HG03135 (cell line): ENCODE measurements at regions not wholly inside any gene's neighbourhood (a gene's known extent, or its start where the extent isn't known, plus 50 kb on each side); places are given as distances from the start of the nearest gene placed in this dataset.
"Not testable (repeated sequence)": the region's sequence is repeated elsewhere in the genome, so short reads cannot be mapped to it uniquely, and the experiment has no call there.

Source experiments
- ATAC-seq: cut with Tn5 transposase; IDR thresholded peaks from one replicate; pipeline ENCODE4 v1.9.1; 2021; ENCODE audit warnings: mild to moderate bottlenecking, moderate library complexity; ENCODE audit not compliant: unreplicated experiment

DNA sequence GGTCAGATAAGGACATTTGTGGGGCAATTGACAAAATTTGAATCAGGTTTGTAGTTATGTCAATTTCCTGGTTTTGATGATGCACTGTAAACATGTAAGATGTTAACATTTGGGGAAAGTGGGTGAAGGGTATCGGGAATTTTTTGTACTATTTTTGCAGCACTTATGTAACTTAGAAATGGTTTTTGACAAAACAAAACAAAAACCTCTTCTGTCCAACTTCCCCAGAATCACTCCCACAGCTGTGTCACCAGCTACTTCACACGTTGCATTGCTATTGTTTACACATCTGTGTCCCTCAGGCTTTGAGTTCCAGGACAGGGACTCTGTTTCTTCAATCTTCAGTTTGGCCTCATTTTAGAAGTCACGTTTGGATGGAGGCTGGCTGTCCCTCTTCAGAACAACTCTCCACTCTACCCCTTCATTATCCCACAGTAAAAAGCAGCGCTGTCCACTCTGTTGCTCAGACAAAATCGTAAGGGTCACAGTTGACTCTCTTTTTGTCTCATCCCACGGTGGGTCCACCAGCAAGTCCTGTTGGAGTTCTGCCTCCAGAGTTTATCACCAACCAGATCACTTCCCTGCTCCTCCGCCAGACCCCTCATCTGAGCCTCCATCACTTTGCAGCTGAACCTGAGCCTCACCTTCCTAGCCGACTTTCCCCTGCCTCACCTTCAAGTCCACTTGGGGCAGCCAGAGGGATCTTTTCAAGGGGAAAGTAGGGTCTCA is 63.2 kb downstream of the NENF start:
- ATAC-seq = no peak

DNA sequence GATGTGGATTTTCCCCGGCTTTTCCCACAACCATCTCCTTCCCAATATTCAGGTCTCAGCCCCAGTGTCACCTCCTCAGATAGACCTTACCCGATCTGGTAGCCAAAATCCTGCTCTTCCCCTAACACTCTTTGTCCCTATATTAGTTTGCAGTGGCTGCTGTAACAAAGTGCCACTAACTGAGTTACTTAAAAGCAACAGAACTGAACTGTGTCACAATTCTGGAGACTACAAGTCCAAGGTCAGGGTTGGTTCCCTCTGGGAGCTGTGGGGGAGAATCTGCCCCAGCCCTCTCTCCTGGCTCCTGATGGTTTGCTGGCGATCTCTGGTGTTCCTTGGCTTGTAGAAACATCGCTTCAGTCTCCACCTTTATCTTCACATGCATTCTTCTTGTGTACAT is 64.0 kb downstream of the NENF start:
- ATAC-seq = no peak

GRCh38 chr1:212497553-212497952 is 64.8 kb downstream of the NENF start:
- no peak for ATAC-seq

GRCh38 chr1:212498283-212499040 is 65.7 kb downstream of the NENF start:
- no peak for ATAC-seq

GRCh38 chr1:212500351-212500750 is 67.6 kb downstream of the NENF start:
- no peak for ATAC-seq

DNA sequence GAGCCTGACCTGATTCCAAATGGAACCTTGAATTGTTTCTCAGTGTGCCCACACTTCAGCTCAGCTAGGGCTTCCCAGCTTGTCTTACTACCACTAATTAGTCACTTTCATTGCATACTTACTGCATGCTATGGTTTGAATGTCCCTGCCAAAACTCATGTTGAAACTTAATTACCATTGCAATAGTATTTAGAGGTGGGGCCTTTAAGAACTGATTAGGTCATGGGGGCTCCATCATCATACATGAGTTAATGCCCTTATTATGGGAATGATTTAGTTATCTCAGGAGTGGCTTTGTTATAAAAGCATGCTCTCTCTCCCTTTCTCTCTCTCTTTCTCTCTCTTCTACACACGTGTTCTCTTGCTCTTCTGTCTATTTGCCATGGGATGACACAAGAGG is 68.3 kb downstream of the NENF start:
- ATAC-seq = no peak

GRCh38 chr1:212503714-212504113 is 71.0 kb downstream of the NENF start:
- ATAC-seq = no peak

GRCh38 chr1:212504171-212504803 is 71.6 kb downstream of the NENF start:
- ATAC-seq = no peak

DNA sequence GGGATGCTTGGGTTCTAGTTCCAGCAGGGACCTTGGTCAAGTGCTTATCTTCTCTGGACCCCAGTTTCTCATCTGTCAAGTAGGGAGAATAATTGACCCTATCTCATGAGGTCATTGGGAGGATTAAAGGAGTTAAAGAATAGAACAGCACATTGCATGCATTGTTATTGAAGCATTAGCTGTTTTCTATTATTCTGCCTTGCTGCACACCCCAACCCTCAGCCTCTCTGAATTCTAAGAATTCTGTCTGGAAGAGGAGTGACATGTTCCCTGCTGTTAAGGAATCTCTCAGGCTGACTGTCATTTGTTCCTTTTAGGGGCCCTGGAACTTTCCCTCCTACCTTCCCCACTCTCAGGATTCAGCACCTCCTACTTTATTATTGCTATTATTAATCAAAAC is 73.9 kb downstream of the NENF start:
- no peak for ATAC-seq

GRCh38 chr1:212507369-212507768 is 74.6 kb downstream of the NENF start:
- no peak for ATAC-seq

GRCh38 chr1:212512816-212513559 is 80.3 kb downstream of the NENF start:
- no peak for ATAC-seq

DNA sequence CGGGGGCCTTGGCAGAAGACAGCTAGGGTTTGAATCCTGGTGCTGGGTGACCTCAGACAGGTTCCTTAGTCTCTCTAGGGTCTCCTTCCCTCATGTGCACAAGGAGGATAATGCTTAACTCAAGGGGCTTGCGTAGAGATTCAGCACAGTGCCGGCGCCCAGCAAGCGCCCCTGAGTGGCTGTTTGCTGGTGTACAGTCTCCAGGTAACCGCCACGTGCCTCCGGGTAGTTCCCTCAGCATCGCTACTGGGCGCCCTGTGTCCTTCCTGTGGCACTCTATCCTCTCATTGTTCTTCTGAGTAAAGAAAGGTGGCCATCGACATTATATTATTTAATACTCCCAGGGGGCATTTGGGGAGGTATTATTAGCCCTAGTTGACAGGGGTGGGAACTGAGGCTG is 80.9 kb downstream of the NENF start:
- ATAC-seq = no peak

DNA sequence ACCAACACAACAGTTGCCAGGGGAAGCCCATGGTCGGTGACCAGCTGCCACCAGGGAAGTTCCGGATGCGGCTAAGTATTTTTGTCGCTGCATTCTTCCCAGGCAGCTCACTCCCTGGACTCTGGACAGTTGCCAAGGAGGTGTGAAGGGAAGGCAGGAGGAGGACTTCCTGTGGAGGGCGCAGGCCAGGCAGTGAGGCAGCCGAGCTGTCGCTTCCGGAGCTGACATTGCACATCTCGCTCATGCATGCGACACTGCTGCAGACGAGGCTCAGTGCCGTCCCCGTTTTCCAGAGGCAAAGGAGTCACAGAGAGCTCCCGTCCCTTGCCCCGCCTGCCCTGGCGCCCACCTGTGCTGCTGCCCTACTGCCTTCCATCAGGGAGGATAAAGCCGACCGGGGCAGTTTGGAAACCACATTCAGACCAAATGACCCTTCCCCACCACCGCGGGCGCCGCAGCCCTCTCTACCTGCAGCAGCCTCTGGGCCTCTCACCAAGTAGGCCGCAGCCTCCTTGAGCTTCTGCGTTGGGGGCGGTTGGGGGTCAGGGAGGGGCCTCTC is 81.4 kb downstream of the NENF start:
- ATAC-seq = no peak

DNA sequence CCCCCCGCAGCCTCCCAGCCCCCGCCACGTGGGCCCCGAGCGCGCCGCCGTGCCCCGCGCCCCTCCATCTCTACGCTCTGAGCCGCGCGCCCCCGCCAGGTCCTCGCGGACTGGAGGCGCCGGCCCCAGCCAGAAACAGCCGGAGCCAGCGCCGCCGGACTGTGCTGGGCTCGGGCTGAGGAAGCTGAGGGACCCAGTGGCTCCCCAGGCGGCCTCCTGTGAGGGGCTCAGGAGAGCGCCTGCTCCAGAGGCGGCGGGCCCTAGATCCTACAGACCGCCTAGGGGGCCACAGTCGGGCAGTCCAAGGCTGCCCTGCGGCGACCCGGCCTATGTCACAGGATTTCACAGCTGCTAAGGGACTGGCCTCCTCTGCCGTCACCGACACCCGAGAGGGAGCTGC is 82.1 kb downstream of the NENF start:
- no peak for ATAC-seq

DNA sequence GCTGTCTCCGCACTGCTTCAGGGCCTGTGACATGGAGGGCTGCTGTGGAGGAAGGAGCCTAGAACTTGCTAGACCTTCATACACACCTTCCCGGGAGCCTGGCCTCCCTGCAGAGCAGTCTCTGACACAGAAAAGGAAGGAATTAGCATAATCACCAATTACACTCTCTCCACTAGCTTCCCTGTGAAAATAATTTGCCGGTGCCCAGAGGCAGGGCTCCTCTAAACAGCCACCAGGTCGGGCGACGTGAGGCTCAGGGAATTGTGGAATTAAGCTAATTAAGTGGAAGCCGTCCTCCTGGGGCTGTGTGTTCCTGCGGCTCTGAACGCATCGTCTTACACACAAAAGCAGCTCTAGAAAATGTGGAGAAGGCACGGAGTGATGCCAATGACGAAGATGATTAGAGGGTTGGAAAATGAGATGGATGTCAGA is 82.6 kb downstream of the NENF start:
- no peak for ATAC-seq

DNA sequence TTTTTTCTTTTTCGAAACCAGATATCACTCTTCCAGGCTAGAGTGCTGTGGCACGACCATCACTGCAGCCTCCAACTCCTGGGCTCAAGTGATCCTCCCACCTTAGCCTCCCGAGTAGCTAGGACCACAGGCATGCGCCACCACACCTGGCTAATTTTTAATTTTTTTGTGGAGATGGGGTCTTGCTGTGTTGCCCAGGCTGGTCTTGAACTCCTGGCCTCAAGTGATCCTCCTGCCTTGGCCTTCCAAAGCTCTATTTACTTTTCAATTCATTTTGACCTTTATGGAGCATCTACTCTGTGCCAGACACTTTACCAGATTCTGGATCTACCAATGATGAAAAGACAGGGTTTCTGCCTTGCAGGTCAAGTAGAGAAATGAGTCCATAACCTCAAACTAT is 83.3 kb downstream of the NENF start:
- not testable (repeated sequence) for ATAC-seq

DNA sequence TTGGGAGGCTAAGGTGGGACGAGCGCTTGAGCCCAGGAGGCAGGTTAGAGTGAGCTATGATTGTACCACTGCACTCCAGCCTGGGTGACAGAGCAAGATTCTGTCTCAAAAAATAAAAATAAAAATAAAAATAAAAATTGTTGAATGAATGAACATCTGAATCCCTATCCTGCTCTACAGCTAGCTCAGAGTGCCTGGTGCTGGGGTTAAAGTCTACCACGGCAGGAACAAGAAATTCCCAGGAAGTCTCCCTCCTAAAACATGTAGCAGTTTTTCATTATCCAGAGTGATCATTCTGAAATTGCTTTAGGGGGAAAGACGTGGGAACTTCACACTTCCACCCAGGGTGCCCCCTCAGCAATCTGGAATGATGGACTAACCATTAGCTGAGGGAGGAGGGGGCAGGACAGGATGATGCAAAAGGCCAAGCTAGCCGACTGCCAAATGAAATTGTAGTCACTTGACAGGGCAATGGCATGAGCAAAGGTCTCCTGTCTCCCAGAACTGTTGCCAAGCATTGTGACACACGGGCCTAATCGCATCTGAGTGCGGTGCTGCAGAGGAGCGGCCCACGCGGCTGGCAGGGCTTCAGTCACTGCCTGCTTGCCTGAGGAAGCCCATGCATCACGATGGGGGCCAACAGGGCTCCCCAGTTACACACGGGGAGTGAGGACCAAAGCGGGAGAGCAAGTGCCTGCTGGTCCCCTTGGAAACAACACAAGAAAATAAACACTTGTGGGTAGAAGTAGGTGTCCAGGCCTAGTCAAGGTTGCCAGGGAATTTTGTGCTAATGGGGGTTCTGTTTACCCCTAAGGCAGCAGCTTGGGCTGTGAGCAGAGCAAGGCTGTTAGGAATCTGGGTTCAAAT is 85.7 kb downstream of the NENF start:
- ATAC-seq = no peak

DNA sequence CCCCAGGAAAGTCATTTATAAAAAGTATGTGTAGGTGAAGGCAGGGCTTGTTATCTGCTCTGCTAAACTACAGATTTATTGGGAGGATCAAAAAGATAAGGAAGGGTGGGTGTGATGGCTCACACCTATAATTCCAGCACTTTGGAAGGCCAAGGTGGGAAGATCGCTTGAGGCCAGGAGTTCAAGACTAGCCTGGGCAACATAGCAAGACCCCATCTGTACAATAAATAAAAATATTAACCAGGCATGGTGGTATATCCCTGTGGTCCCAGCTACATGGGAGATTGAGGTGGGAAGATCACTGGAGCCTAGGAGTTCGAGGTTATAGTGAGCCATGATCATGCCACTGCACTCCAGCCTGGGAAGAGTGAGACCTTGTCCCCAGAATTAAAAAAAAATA is 86.4 kb downstream of the NENF start:
- no peak for ATAC-seq

DNA sequence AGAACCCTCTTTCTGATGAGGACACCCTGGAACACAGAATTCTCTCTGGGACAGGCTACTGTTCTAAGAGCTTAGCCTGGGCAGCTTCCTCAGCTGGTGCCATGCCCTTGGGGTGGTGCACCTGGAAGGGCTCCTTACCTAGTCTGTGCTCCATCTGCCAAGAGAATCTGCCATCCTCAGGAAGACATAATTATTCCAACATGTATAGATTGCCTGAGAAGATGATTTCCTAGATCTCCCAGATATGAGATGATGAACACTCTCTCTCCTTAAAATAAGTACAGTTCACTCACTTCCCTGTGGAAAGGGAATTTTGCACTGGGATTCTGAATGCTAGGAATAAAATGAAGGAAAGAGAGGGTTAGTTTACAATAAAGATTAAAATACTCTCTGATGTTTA is 87.6 kb downstream of the NENF start:
- ATAC-seq = no peak

DNA sequence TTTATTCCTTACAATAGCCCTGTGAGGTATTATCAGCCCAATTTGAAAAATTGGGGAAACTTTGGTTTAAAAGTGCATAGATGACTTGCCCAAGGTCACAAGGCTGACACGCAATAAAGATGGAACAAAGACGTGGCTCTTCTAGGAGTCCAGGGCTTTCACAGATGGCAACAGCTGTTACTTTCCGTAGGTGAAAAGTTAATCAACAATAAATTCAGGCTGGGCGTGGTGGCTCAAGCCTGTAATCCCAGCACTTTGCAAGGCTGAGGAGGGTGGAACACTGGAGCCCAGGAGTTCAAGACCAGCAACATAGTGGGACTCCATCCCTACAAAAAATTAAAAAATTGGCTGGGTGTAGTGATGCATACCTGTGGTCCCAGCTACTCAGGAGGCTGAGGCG is 87.8 kb upstream of the ATF3 start:
- no peak for ATAC-seq
